ENCODE measurements at regions not wholly inside any gene's neighbourhood (a gene's known extent, or its start where the extent isn't known, plus 50 kb on each side); places are given as distances from the start of the nearest gene placed in this dataset.
"Not testable (repeated sequence)": the region's sequence is repeated elsewhere in the genome, so short reads cannot be mapped to it uniquely, and the experiment has no call there.

GRCh38 chr7:109632890-109633289, 1063.2 kb downstream of the DNAJB9 start:
- not testable (repeated sequence) for TF ChIP-seq CTCF, POLR2A (IDR thresholded peaks at IDR 0.05)
